ENCODE measurements at regions not wholly inside any gene's neighbourhood (a gene's known extent, or its start where the extent isn't known, plus 50 kb on each side); places are given as distances from the start of the nearest gene placed in this dataset.

DNA sequence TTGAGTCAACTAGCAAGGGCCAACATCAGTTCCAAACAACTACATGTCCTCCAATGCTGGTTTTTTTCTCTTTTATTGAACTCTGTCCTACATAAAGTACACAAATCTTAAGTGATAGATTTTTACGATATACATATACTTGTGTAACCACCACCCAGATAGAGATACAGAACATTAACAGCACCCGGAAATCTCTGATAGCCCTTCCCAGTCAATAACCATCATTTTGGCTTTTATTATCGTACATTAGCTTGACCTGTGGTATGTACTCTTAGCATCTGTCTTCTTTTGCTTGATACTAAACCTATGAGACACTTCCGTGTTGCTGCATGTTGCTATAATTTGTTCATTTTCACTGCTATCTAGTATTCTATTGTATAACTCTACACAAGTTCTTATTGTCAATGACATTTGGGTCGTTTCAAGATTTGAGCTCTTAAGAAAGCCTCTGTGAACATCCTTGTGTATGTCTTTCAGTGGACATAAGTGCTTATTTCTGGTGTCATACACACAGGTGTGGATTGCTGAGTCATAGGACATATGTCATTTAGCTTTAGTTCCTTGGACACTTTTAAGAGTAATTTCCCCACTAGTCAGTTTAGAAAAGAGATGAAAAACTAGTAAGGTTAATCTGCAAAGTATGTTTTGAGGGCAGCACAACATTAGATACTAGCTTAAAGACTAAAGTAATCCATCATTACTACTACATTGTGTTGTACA, 111.1 kb downstream of the PRLHR start:
- Histone ChIP-seq H3K9me3 (no peaks in the 10 kb centered on the region), H3K27me3 (no peaks in the 10 kb centered on the region), H3K36me3 (ENCODE audit: low read depth, missing control alignments) (no peaks in the 10 kb centered on the region), H3K27ac (no peak overlapping the region), H3K4me3 (no peak overlapping the region), H3K4me1 (no peaks in the 10 kb centered on the region)
- intact Hi-C loops (cut with DNase I; ENCODE audit: low total_unique reads): no loop called here
- WGBS, 2 donors: 88 to 93% methylated on average over 5 of the region's 5 CpGs
- DNase-seq: no peak
- no peak for TF ChIP-seq CTCF (IDR thresholded peaks at IDR 0.05)
- no peak for TF ChIP-seq POLR2A (IDR thresholded peaks at IDR 0.05)

- intact Hi-C loops (cut with DNase I; ENCODE audit: low total_unique reads): no loop called here
- Histone ChIP-seq H3K4me3 (no peak overlapping the region), H3K9me3 (no peaks in the 10 kb centered on the region), H3K4me1 (no peaks in the 10 kb centered on the region), H3K27ac (no peak overlapping the region), H3K36me3 (ENCODE audit: low read depth, missing control alignments) (no peaks in the 10 kb centered on the region), H3K27me3 (no peaks in the 10 kb centered on the region)
- no peak for TF ChIP-seq CTCF (IDR thresholded peaks at IDR 0.05)
- TF ChIP-seq POLR2A (IDR thresholded peaks at IDR 0.05): no peak
- DNase-seq: no peak
- WGBS, 2 donors: 77 to 100% methylated on average over 5 to 6 of the region's 6 CpGs
Observed at GRCh38 chr10:118483496-118483895, 112.0 kb downstream of the PRLHR start.

GRCh38 chr10:118482393-118483331, 112.8 kb downstream of the PRLHR start:
- 64 to 69% methylated on average over 17 of the region's 17 CpGs for WGBS, 2 donors
- TF ChIP-seq POLR2A (IDR thresholded peaks at IDR 0.05): no peak
- TF ChIP-seq CTCF (IDR thresholded peaks at IDR 0.05): no peak
- intact Hi-C loops (cut with DNase I; ENCODE audit: low total_unique reads): no loop called here
- Histone ChIP-seq H3K27ac (no peak overlapping the region), H3K9me3 (no peaks in the 10 kb centered on the region), H3K4me1 (no peaks in the 10 kb centered on the region), H3K36me3 (ENCODE audit: low read depth, missing control alignments) (no peaks in the 10 kb centered on the region), H3K27me3 (no peaks in the 10 kb centered on the region), H3K4me3 (no peak overlapping the region)
- no peak for DNase-seq

DNA sequence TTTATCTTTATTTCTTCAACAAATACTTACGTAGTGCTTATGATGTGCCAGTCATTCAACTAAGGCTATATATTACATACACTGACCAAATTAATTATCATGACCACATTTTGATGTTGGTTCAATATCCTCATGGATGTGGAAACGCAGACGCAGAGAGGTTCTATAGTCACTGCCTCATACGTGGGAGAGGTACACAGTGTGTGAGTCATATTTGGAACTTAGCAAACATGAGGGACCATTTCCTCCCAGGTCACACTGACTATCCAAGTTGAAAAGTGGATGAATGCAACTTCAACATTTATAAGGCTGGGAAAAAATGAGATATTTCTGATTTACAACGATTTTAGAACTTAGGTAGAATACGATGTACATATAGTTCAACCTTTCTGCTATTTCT, 113.6 kb downstream of the PRLHR start:
- intact Hi-C loops (cut with DNase I; ENCODE audit: low total_unique reads): no loop called here
- H3K4me3 ChIP-seq: no peak overlapping the region
- H3K9me3 ChIP-seq: no peaks in the 10 kb centered on the region
- no peaks in the 10 kb centered on the region for H3K36me3 ChIP-seq (ENCODE audit: low read depth, missing control alignments)
- H3K27me3 ChIP-seq: no peaks in the 10 kb centered on the region
- no peak for DNase-seq
- H3K4me1 ChIP-seq: no peaks in the 10 kb centered on the region
- WGBS, 2 donors: 85 to 89% methylated on average over 6 of the region's 6 CpGs
- TF ChIP-seq CTCF (IDR thresholded peaks at IDR 0.05): no peak
- no peak overlapping the region for H3K27ac ChIP-seq
